HepG2 (cell line): ENCODE measurements at regions not wholly inside any gene's neighbourhood (a gene's known extent, or its start where the extent isn't known, plus 50 kb on each side); places are given as distances from the start of the nearest gene placed in this dataset.

Experiments
- ARNT ChIP-seq: fragments of 450-650 bp; IDR thresholded peaks from 2 replicates; pipeline ENCODE4 v1.6.1; 2017
- ATF2 ChIP-seq: sonication (generic); formaldehyde crosslinking; IDR thresholded peaks from 2 replicates; pipeline ENCODE4 v1.4.0; 2020; ENCODE audit warnings: missing genetic modification reagents
- ATF5 ChIP-seq: sonication (generic); formaldehyde crosslinking; IDR thresholded peaks from 2 replicates; pipeline ENCODE4 v1.4.0; 2020; ENCODE audit warnings: mild to moderate bottlenecking, low read depth, missing genetic modification reagents
- KDM3A ChIP-seq: IDR thresholded peaks from 2 replicates; pipeline ENCODE4 v1.6.1; 2018; ENCODE audit warnings: low read depth, missing compliant biosample characterization
- MTF1 ChIP-seq: sonication (generic); formaldehyde crosslinking; IDR thresholded peaks from 2 replicates; pipeline ENCODE4 v1.5.0; 2020; ENCODE audit warnings: missing genetic modification reagents
- MYC ChIP-seq: sonication (generic); formaldehyde crosslinking; IDR thresholded peaks from 2 replicates; pipeline ENCODE4 v1.9.0; 2021; ENCODE audit warnings: missing genetic modification reagents, borderline replicate concordance
- PREB ChIP-seq: sonication (generic); formaldehyde crosslinking; IDR thresholded peaks from 2 replicates; pipeline ENCODE4 v1.4.0; 2020; ENCODE audit warnings: missing genetic modification reagents
- TOE1 ChIP-seq: sonication (generic); formaldehyde crosslinking; IDR thresholded peaks from 2 replicates; pipeline ENCODE4 v1.4.0; 2020; ENCODE audit warnings: mild to moderate bottlenecking, missing genetic modification reagents
- ZNF670 ChIP-seq: sonication (generic); formaldehyde crosslinking; IDR thresholded peaks from 2 replicates; pipeline ENCODE4 v1.8.0; 2022; ENCODE audit warnings: mild to moderate bottlenecking, missing genetic modification reagents, borderline replicate concordance
- TF ChIP-seq, protein P1 (sequence below): IDR thresholded peaks from 2 replicates; pipeline ENCODE4 v1.6.1; 2016; ENCODE audit warnings: low read depth, borderline replicate concordance
- TF ChIP-seq, protein P2 (sequence below): sonication (generic); formaldehyde crosslinking; IDR thresholded peaks from 2 replicates; pipeline ENCODE4 v1.4.0; 2020; ENCODE audit warnings: missing genetic modification reagents, borderline replicate concordance
- TF ChIP-seq, protein P3 (sequence below): sonication (generic); formaldehyde crosslinking; IDR thresholded peaks from 2 replicates; pipeline ENCODE4 v1.5.0; 2020; ENCODE audit warnings: missing genetic modification reagents

- no peak for TF ChIP-seq PREB
- TF ChIP-seq, protein P1, sequence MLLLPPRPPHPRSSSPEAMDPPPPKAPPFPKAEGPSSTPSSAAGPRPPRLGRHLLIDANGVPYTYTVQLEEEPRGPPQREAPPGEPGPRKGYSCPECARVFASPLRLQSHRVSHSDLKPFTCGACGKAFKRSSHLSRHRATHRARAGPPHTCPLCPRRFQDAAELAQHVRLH (CRISPR knock-in tag): no peak
- TF ChIP-seq MYC (CRISPR knock-in tag): no peak
- no peak for TF ChIP-seq KDM3A (CRISPR knock-in tag)
- TF ChIP-seq, protein P2, sequence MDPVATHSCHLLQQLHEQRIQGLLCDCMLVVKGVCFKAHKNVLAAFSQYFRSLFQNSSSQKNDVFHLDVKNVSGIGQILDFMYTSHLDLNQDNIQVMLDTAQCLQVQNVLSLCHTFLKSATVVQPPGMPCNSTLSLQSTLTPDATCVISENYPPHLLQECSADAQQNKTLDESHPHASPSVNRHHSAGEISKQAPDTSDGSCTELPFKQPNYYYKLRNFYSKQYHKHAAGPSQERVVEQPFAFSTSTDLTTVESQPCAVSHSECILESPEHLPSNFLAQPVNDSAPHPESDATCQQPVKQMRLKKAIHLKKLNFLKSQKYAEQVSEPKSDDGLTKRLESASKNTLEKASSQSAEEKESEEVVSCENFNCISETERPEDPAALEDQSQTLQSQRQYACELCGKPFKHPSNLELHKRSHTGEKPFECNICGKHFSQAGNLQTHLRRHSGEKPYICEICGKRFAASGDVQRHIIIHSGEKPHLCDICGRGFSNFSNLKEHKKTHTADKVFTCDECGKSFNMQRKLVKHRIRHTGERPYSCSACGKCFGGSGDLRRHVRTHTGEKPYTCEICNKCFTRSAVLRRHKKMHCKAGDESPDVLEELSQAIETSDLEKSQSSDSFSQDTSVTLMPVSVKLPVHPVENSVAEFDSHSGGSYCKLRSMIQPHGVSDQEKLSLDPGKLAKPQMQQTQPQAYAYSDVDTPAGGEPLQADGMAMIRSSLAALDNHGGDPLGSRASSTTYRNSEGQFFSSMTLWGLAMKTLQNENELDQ: no peak
- TF ChIP-seq ATF5 (CRISPR knock-in tag): no peak
- TF ChIP-seq MTF1: no peak
- TF ChIP-seq TOE1: no peak
- no peak for TF ChIP-seq ZNF670 (CRISPR knock-in tag)
- TF ChIP-seq, protein P3, sequence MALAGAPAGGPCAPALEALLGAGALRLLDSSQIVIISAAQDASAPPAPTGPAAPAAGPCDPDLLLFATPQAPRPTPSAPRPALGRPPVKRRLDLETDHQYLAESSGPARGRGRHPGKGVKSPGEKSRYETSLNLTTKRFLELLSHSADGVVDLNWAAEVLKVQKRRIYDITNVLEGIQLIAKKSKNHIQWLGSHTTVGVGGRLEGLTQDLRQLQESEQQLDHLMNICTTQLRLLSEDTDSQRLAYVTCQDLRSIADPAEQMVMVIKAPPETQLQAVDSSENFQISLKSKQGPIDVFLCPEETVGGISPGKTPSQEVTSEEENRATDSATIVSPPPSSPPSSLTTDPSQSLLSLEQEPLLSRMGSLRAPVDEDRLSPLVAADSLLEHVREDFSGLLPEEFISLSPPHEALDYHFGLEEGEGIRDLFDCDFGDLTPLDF (CRISPR knock-in tag): no peak
- TF ChIP-seq ATF2 (CRISPR knock-in tag): no peak
- TF ChIP-seq ARNT: no peak
Observed at GRCh38 chr4:36824682-36825081, 419.9 kb upstream of the NWD2 start.
